HepG2 (cell line): ENCODE measurements at regions not wholly inside any gene's neighbourhood (a gene's known extent, or its start where the extent isn't known, plus 50 kb on each side); places are given as distances from the start of the nearest gene placed in this dataset.

Experiments used
- ATAC-seq: fragments of 200-7000 bp; cut with Tn5 transposase; 3 replicates; pipeline ENCODE4 v1.9.1; 2020; ENCODE audit warnings: mild to moderate bottlenecking, moderate library complexity
- BruUV-seq: library from RNA; stranded (reverse); fragments of 400-500 nt; replicated peaks from 2 replicates; lab custom pipeline; 2021; lab: Mats Ljungman, UMichigan
- CTCF ChIA-PET: fragments of 300-600 bp; formaldehyde crosslinking; extraction: SDS; loops from one replicate; lab custom pipeline; 2021; ENCODE audit warnings: low total read pairs, inconsistent platforms, low intra/inter-chr PET ratio; lab: Yijun Ruan, JAX
- POLR2A ChIA-PET: fragments of 350-600 bp; sonication (Branson Sonifier 250); formaldehyde crosslinking; loops from one replicate; lab custom pipeline; 2020; ENCODE audit warnings: antibody characterized with exemption, inconsistent platforms; lab: Yijun Ruan, JAX
- DNase-seq: peaks from one replicate; pipeline ENCODE4 v3.0.0-alpha.2; 2015; ENCODE audit warnings: low spot score
- FAIRE-seq: peaks from 3 replicates; lab custom pipeline; 2011; peaks lifted over from hg19 to GRCh38; lab: Jason Lieb, UNC
- H2AFZ ChIP-seq: one replicate; pipeline ENCODE4 v1.6.1; 2011; ENCODE audit warnings: low read length, inconsistent platforms
- H3K27ac ChIP-seq: fragments of 300-600 bp; 3 replicates; pipeline ENCODE4 v1.8.0; 2011; ENCODE audit warnings: mixed run types, mild to moderate bottlenecking, mixed read lengths, low read length, inconsistent platforms; ENCODE audit not compliant: insufficient read depth; ENCODE audit errors: extremely low read length
- H3K27me3 ChIP-seq, 2 experiments: fragments of 200-600 bp in 1 of 2; 2 replicates in 1 of 2; 3 replicates in 1 of 2; pipeline versions ENCODE4 v1.6.0 to v1.8.0; 2011; ENCODE audit warnings: low read length in 2 of 2, mild to moderate bottlenecking in 2 of 2, moderate library complexity in 2 of 2, inconsistent platforms in 1 of 2; ENCODE audit not compliant: insufficient read depth in 2 of 2, control insufficient read depth in 1 of 2
- H3K36me3 ChIP-seq, 2 experiments: fragments of 200-600 bp in 1 of 2; replicated peaks in 1 of 2; 2 replicates in 1 of 2; 3 replicates in 1 of 2; pipeline versions ENCODE4 v1.5.1 to v1.8.0; 2011; ENCODE audit warnings: low read length in 2 of 2, inconsistent platforms in 1 of 2; ENCODE audit not compliant: insufficient read depth in 2 of 2, control insufficient read depth in 1 of 2
- H3K4me1 ChIP-seq: 2 replicates; pipeline ENCODE4 v1.5.1; 2012; ENCODE audit warnings: low read length, inconsistent platforms; ENCODE audit not compliant: insufficient read depth
- H3K4me2 ChIP-seq: 2 replicates; pipeline ENCODE4 v1.6.0; 2011; ENCODE audit warnings: low read depth, low read length, inconsistent platforms
- H3K4me3 ChIP-seq, 3 experiments: fragments of 200-600 bp in 1 of 3; sonication (generic), shearing (Covaris generic) in 1 of 3; replicated peaks in 1 of 3; 2 replicates each; pipeline ENCODE4 v1.5.1; 2011 to 2016; ENCODE audit warnings: low read length in 3 of 3, inconsistent platforms in 2 of 3, low read depth in 2 of 3, mild to moderate bottlenecking in 2 of 3, control low read depth in 1 of 3, mixed read lengths in 1 of 3; ENCODE audit not compliant: insufficient read depth in 1 of 3
- H3K79me2 ChIP-seq: one replicate; pipeline ENCODE4 v1.6.1; 2011; ENCODE audit warnings: low read length, inconsistent platforms; ENCODE audit not compliant: insufficient read depth
- H3K9ac ChIP-seq: 2 replicates; pipeline ENCODE4 v1.6.0; 2011; ENCODE audit warnings: mild to moderate bottlenecking, low read depth, low read length, inconsistent platforms; ENCODE audit not compliant: insufficient read depth
- H3K9me3 ChIP-seq: 2 replicates; pipeline ENCODE4 v1.5.1; 2012; ENCODE audit warnings: mild to moderate bottlenecking, low read length
- H4K20me1 ChIP-seq: 2 replicates; pipeline ENCODE4 v1.6.0; 2011; ENCODE audit warnings: inconsistent platforms, mild to moderate bottlenecking, low read length, moderate library complexity; ENCODE audit not compliant: insufficient read depth
- CBX1 ChIP-seq: IDR thresholded peaks from one replicate; pipeline ENCODE4 v1.6.1; 2016; ENCODE audit warnings: antibody characterized with exemption, low read depth
- DPF2 ChIP-seq: sonication (generic); formaldehyde crosslinking; IDR thresholded peaks from 2 replicates; pipeline ENCODE4 v1.4.0; 2020; ENCODE audit warnings: mild to moderate bottlenecking, low read depth, missing genetic modification reagents, borderline replicate concordance
- GATAD1 ChIP-seq: IDR thresholded peaks from 2 replicates; pipeline ENCODE4 v1.6.1; 2016; ENCODE audit warnings: missing genetic modification reagents, missing compliant biosample characterization
- HOXA3 ChIP-seq: sonication (generic); formaldehyde crosslinking; IDR thresholded peaks from 2 replicates; pipeline ENCODE4 v1.5.0; 2020; ENCODE audit warnings: missing genetic modification reagents
- LCORL ChIP-seq, 2 experiments: fragments of 450-650 bp in 1 of 2; sonication (generic) in 1 of 2; formaldehyde crosslinking in 1 of 2; IDR thresholded peaks; 2 replicates each; pipeline versions ENCODE4 v1.5.0 to v1.6.1; 2017 to 2020; ENCODE audit warnings: antibody characterized with exemption in 1 of 2, missing genetic modification reagents in 1 of 2
- NCOA1 ChIP-seq: sonication (generic); formaldehyde crosslinking; IDR thresholded peaks from 2 replicates; pipeline ENCODE4 v1.9.0; 2021; ENCODE audit warnings: missing genetic modification reagents
- ZFX ChIP-seq: sonication (generic); formaldehyde crosslinking; IDR thresholded peaks from 2 replicates; pipeline ENCODE4 v1.4.0; 2020; ENCODE audit warnings: mild to moderate bottlenecking, low read depth, missing genetic modification reagents, moderate library complexity
- ZNF138 ChIP-seq: sonication (generic); formaldehyde crosslinking; IDR thresholded peaks from 2 replicates; pipeline ENCODE4 v1.5.0; 2020; ENCODE audit warnings: mild to moderate bottlenecking, low read depth, missing genetic modification reagents
- ZSCAN12 ChIP-seq: sonication (generic); formaldehyde crosslinking; IDR thresholded peaks from 2 replicates; pipeline ENCODE4 v1.9.0; 2021; ENCODE audit warnings: mild to moderate bottlenecking, missing genetic modification reagents
- WGBS: methylation state at CpG from one replicate; pipeline ENCODE4 v1.1.6; 2017; ENCODE audit warnings: low lambda C conversion rate; 5-methylcytosine and 5-hydroxymethylcytosine counted together
- in situ Hi-C: cut with HindIII; loops from 2 replicates; pipeline ENCODE4 v1.10.0; 2017; ENCODE audit warnings: low pct_unique_long_range_greater_than_20kb; ENCODE audit not compliant: extremely low pct_ligation_motif_present
- intact Hi-C: fragments of 100-400 bp; cut with micrococcal nuclease; formaldehyde crosslinking; loops from one replicate; pipeline ENCODE4 v1.10.0; 2022; ENCODE audit not compliant: unreplicated experiment
- TF ChIP-seq, protein P1 (sequence below): sonication (generic); IDR thresholded peaks from 2 replicates; pipeline ENCODE4 v1.6.1; 2016; ENCODE audit warnings: low read depth, borderline replicate concordance
- TF ChIP-seq, protein P2 (sequence below): sonication (generic); formaldehyde crosslinking; IDR thresholded peaks from 2 replicates; pipeline ENCODE4; 2020; ENCODE audit warnings: missing genetic modification reagents, mild to moderate bottlenecking, borderline replicate concordance
- TF ChIP-seq, protein P3 (sequence below): sonication (generic); formaldehyde crosslinking; IDR thresholded peaks from 2 replicates; pipeline ENCODE4 v1.5.1; 2020; ENCODE audit warnings: mild to moderate bottlenecking, missing genetic modification reagents, moderate library complexity
- TF ChIP-seq, protein P4 (sequence below): sonication (generic); formaldehyde crosslinking; IDR thresholded peaks from 2 replicates; pipeline ENCODE4 v1.4.0; 2020; ENCODE audit warnings: missing genetic modification reagents

DNA sequence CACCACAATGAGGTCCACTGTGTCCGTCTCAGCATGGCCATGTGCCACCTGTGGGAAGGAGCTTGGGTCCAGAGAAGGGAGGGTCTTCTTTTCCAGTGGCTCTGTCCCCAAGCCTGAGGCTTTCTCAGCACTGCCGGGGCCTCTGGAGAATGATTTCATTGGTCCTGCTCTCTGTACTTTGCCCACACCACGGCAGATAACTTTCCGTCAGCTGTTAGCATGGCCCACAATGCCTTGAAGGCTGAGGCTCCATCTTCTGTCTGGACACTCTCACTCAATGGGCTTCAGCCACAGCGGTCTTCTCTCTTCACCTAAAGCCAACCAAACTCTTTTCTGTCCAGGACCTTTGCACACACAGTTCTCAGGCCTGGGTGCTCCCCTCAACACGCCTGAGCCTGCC is 192.5 kb downstream of the CXCL12 start:
- Histone ChIP-seq H3K4me1 (peaks cover 58% of the 10 kb centered on the region), H3K79me2 (no peaks in the 10 kb centered on the region), H2AFZ (no peak overlapping the region), H3K9me3 (no peaks in the 10 kb centered on the region), H3K27me3 (no peaks in the 10 kb centered on the region), H3K4me2 (peak overlapping the region; percentile 36; the same call in 1 of the 2 replicates), H3K4me3 (no peak overlapping the region), H3K36me3 (no peaks in the 10 kb centered on the region), H3K27ac (no peak overlapping the region), H3K9ac (no peak overlapping the region), H4K20me1 (no peaks in the 10 kb centered on the region)
- CTCF ChIA-PET: no interaction called here
- intact Hi-C loops: no loop called here
- WGBS: 75% methylated on average over 5 of the region's 6 CpGs
- ATAC-seq (no peak), FAIRE-seq (no peak), DNase-seq (no peak)
- in situ Hi-C loops: no loop called here
- BruUV-seq: no TSS peak
- POLR2A ChIA-PET: interaction anchor here (1.2 kb wide), 1 partner anchor 22 kb away, joined by 3 read pairs; no protein-coding TSS in a partner anchor
- TF ChIP-seq, protein P1, sequence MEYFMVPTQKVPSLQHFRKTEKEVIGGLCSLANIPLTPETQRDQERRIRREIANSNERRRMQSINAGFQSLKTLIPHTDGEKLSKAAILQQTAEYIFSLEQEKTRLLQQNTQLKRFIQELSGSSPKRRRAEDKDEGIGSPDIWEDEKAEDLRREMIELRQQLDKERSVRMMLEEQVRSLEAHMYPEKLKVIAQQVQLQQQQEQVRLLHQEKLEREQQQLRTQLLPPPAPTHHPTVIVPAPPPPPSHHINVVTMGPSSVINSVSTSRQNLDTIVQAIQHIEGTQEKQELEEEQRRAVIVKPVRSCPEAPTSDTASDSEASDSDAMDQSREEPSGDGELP: peak; percentile 43; the same call in 1 of the 2 replicates
- TF ChIP-seq LCORL (IDR thresholded peaks at IDR 0.05) (no peak), LCORL (CRISPR knock-in tag; IDR thresholded peaks at IDR 0.05) (0 out of 2 replicates have a peak, but pooled peaks have one; percentile 9), GATAD1 (CRISPR knock-in tag) (no peak), DPF2 (CRISPR knock-in tag) (no peak), ZFX (CRISPR knock-in tag) (peak; percentile 51), CBX1 (no peak), ZNF138 (CRISPR knock-in tag) (no peak), HOXA3 (CRISPR knock-in tag) (no peak), NCOA1 (peak; percentile 34; the same call in 1 of the 2 replicates), ZSCAN12 (CRISPR knock-in tag) (no peak)
- TF ChIP-seq, protein P2, sequence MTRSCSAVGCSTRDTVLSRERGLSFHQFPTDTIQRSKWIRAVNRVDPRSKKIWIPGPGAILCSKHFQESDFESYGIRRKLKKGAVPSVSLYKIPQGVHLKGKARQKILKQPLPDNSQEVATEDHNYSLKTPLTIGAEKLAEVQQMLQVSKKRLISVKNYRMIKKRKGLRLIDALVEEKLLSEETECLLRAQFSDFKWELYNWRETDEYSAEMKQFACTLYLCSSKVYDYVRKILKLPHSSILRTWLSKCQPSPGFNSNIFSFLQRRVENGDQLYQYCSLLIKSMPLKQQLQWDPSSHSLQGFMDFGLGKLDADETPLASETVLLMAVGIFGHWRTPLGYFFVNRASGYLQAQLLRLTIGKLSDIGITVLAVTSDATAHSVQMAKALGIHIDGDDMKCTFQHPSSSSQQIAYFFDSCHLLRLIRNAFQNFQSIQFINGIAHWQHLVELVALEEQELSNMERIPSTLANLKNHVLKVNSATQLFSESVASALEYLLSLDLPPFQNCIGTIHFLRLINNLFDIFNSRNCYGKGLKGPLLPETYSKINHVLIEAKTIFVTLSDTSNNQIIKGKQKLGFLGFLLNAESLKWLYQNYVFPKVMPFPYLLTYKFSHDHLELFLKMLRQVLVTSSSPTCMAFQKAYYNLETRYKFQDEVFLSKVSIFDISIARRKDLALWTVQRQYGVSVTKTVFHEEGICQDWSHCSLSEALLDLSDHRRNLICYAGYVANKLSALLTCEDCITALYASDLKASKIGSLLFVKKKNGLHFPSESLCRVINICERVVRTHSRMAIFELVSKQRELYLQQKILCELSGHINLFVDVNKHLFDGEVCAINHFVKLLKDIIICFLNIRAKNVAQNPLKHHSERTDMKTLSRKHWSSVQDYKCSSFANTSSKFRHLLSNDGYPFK (CRISPR knock-in tag): 0 out of 2 replicates have a peak, but pooled peaks have one; percentile 17
- TF ChIP-seq, protein P3, sequence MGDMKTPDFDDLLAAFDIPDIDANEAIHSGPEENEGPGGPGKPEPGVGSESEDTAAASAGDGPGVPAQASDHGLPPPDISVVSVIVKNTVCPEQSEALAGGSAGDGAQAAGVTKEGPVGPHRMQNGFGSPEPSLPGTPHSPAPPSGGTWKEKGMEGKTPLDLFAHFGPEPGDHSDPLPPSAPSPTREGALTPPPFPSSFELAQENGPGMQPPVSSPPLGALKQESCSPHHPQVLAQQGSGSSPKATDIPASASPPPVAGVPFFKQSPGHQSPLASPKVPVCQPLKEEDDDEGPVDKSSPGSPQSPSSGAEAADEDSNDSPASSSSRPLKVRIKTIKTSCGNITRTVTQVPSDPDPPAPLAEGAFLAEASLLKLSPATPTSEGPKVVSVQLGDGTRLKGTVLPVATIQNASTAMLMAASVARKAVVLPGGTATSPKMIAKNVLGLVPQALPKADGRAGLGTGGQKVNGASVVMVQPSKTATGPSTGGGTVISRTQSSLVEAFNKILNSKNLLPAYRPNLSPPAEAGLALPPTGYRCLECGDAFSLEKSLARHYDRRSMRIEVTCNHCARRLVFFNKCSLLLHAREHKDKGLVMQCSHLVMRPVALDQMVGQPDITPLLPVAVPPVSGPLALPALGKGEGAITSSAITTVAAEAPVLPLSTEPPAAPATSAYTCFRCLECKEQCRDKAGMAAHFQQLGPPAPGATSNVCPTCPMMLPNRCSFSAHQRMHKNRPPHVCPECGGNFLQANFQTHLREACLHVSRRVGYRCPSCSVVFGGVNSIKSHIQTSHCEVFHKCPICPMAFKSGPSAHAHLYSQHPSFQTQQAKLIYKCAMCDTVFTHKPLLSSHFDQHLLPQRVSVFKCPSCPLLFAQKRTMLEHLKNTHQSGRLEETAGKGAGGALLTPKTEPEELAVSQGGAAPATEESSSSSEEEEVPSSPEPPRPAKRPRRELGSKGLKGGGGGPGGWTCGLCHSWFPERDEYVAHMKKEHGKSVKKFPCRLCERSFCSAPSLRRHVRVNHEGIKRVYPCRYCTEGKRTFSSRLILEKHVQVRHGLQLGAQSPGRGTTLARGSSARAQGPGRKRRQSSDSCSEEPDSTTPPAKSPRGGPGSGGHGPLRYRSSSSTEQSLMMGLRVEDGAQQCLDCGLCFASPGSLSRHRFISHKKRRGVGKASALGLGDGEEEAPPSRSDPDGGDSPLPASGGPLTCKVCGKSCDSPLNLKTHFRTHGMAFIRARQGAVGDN (CRISPR knock-in tag): peak; percentile 50
- TF ChIP-seq, protein P4, sequence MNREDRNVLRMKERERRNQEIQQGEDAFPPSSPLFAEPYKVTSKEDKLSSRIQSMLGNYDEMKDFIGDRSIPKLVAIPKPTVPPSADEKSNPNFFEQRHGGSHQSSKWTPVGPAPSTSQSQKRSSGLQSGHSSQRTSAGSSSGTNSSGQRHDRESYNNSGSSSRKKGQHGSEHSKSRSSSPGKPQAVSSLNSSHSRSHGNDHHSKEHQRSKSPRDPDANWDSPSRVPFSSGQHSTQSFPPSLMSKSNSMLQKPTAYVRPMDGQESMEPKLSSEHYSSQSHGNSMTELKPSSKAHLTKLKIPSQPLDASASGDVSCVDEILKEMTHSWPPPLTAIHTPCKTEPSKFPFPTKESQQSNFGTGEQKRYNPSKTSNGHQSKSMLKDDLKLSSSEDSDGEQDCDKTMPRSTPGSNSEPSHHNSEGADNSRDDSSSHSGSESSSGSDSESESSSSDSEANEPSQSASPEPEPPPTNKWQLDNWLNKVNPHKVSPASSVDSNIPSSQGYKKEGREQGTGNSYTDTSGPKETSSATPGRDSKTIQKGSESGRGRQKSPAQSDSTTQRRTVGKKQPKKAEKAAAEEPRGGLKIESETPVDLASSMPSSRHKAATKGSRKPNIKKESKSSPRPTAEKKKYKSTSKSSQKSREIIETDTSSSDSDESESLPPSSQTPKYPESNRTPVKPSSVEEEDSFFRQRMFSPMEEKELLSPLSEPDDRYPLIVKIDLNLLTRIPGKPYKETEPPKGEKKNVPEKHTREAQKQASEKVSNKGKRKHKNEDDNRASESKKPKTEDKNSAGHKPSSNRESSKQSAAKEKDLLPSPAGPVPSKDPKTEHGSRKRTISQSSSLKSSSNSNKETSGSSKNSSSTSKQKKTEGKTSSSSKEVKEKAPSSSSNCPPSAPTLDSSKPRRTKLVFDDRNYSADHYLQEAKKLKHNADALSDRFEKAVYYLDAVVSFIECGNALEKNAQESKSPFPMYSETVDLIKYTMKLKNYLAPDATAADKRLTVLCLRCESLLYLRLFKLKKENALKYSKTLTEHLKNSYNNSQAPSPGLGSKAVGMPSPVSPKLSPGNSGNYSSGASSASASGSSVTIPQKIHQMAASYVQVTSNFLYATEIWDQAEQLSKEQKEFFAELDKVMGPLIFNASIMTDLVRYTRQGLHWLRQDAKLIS (CRISPR knock-in tag): no peak
